Stimulated activated CD4-positive, alpha-beta T cell treated with anti-CD3 and anti-CD28 coated beads, Interleukin-4, amount 100 ng/mL, for 24 hours (primary cell): ENCODE measurements at regions not wholly inside any gene's neighbourhood (a gene's known extent, or its start where the extent isn't known, plus 50 kb on each side); places are given as distances from the start of the nearest gene placed in this dataset.
"Not testable (repeated sequence)": the region's sequence is repeated elsewhere in the genome, so short reads cannot be mapped to it uniquely, and the experiment has no call there.

ENCODE experiments used
- DNase-seq: peaks from one replicate; pipeline ENCODE4 v3.0.0-alpha.2; 2020

GRCh38 chr6:86730772-86731171 lies 206.6 kb upstream of the HTR1E start:
- DNase-seq, result not testable (repeated sequence)

- DNase-seq, result no peak
Measured at GRCh38 chr6:86730216-86730615, 207.1 kb upstream of the HTR1E start.

- DNase-seq, result no peak
Measured at GRCh38 chr6:86728976-86729375, 208.4 kb upstream of the HTR1E start.

GRCh38 chr6:86724695-86725094 lies 212.6 kb upstream of the HTR1E start:
- DNase-seq, result no peak

GRCh38 chr6:86723729-86724128 lies 213.6 kb upstream of the HTR1E start:
- DNase-seq, result no peak

- DNase-seq, result no peak
Measured at GRCh38 chr6:86723151-86723550, 214.2 kb upstream of the HTR1E start.

GRCh38 chr6:86722131-86722530 lies 215.2 kb upstream of the HTR1E start:
- no peak for DNase-seq

GRCh38 chr6:86715676-86716075 lies 221.7 kb upstream of the HTR1E start:
- DNase-seq, result no peak

GRCh38 chr6:86712039-86712438 lies 225.3 kb upstream of the HTR1E start:
- DNase-seq, result no peak

- DNase-seq, result no peak
Measured at GRCh38 chr6:86707545-86708120, 229.7 kb upstream of the HTR1E start.

GRCh38 chr6:86706449-86706848 lies 230.9 kb upstream of the HTR1E start:
- DNase-seq, result no peak

- DNase-seq, result not testable (repeated sequence)
Measured at GRCh38 chr6:86701228-86701627, 236.1 kb upstream of the HTR1E start.

- no peak for DNase-seq
Measured at GRCh38 chr6:86686496-86686895, 250.8 kb upstream of the HTR1E start.

GRCh38 chr6:86685230-86685797 lies 252.0 kb upstream of the HTR1E start:
- DNase-seq, result no peak

GRCh38 chr6:86683132-86683908 lies 254.0 kb upstream of the HTR1E start:
- no peak for DNase-seq

GRCh38 chr6:86682297-86682696 lies 255.0 kb upstream of the HTR1E start:
- no peak for DNase-seq

GRCh38 chr6:86681140-86681539 lies 256.2 kb upstream of the HTR1E start:
- DNase-seq, result not testable (repeated sequence)

- not testable (repeated sequence) for DNase-seq
Measured at GRCh38 chr6:86672125-86672524, 265.2 kb upstream of the HTR1E start.

GRCh38 chr6:86657192-86657591 lies 280.1 kb upstream of the HTR1E start:
- DNase-seq, result no peak

GRCh38 chr6:86629123-86629522 lies 308.2 kb upstream of the HTR1E start:
- DNase-seq, result no peak

- no peak for DNase-seq
Measured at GRCh38 chr6:86619428-86619827, 317.9 kb upstream of the HTR1E start.

- DNase-seq, result no peak
Measured at GRCh38 chr6:86615299-86615698, 322.0 kb upstream of the HTR1E start.

- DNase-seq, result no peak
Measured at GRCh38 chr6:86609549-86610388, 327.6 kb upstream of the HTR1E start.
